HG03175 (cell line): ENCODE measurements at regions not wholly inside any gene's neighbourhood (a gene's known extent, or its start where the extent isn't known, plus 50 kb on each side); places are given as distances from the start of the nearest gene placed in this dataset.

Experiments used
- ATAC-seq: cut with Tn5 transposase; IDR thresholded peaks from one replicate; pipeline ENCODE4 v1.9.1; 2021; ENCODE audit warnings: mild to moderate bottlenecking, moderate library complexity; ENCODE audit not compliant: unreplicated experiment

DNA sequence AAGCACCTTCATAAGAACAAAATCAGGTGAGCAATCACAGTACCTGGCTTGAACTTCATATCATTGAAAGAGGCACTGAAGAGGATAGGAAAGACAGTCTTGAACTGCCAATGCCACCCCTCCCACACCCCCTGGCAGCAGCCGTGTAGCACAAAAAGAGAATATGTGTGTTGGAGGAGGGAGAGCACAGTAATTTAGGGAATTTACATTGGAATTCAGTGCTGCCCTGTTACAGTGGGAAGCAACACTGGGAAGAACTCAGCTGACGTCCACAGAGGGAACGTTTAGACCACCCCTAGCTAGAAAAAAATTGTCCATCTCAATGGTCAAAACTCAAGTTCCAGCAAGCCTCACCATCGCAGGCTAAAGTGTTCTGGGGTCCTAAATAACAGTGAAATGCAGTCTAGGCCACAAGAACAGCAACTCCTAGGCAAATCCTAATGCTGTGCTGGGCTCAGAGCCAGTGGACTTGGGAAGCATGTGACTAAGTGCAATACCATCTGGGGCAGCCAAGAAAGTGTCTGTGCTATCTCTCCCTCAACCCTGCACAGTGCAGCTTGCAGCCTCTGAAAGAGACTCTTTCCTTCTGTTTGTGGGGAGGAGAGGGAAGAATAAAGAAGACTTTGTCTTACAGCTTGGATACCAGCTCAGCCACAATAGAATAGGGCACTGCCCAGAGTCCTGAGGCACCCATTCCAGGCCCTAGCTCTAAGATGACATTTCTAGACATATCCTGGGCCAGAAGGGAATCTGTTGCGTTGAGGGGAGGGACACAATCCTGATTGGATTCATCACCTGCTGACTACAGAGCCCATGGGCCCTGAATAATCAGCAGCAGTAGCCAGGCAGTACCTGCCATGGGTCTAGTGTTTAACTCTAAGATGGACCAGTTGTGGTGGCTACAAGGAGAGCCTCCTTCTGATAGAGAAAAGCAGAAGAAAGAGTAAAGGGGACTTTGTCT lies 62.1 kb upstream of the VLDLR start:
- ATAC-seq, result no peak

DNA sequence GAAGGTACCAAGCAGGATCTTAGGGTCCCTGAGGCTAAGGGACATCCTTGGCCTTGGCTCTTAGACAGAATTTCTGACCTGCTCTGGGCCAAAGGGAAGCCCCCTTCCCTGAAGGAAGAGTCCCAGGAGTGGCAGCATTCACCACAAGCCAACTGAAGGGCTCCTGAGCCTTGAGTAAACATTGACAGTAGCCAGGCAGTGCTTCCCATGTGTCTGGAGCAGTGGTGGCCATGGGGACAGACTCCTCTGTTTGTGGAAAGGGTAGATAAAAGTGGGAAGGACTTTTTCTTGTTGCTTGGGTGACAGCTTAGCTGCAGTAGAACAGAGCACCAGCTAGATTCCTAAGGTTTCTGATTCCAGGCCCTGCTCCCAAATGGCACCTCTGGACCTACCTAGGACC lies 61.4 kb upstream of the VLDLR start:
- ATAC-seq, result no peak

DNA sequence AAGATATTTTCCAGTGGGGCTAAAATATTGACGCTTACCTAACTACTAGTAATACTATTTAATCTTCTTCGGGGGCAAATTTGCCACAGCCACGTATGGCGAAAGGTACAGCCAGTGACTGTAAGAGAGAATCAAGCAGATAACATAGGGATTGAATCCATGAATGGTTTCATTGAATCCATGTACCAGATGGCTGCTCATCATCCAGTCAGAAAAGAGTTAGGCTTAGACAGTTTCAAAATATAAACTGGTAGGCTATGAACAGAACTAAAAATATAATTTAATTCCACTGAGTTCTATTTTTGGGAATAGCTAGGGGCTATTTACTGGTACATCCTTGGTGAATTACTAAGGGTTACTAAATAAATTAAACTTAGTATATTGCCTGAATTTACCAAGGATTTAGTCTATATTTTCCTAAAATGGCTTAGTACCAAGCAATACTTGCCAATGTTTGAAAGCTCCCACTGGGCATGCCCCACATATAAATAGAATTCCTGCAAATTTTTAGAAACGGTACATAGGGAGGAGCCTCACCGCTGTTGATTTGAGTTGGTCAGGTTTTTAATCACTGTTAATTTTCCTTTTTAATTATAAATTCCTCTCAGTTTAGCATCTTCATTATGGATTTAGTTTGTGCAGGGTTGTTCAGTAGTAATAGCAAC lies 55.8 kb upstream of the VLDLR start:
- ATAC-seq, result no peak

DNA sequence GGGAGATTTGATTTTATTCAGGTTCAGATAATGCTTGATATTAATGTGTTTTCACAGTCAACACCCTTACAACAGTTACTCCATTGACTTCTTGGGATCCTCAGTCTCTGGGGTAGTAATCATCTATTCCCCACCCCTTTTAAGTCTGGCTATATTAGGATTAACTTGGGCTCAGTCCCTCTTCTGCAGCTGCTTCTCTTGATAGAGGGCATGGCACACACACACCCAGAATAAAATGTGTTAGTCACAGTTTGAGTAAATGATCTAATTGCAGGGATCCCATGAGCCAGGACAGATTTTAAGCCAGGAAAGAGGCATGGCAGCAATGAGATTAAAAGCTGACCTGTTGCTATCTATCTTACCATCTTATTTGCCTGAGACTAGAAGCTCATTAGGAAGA lies 53.7 kb upstream of the VLDLR start:
- no peak for ATAC-seq

DNA sequence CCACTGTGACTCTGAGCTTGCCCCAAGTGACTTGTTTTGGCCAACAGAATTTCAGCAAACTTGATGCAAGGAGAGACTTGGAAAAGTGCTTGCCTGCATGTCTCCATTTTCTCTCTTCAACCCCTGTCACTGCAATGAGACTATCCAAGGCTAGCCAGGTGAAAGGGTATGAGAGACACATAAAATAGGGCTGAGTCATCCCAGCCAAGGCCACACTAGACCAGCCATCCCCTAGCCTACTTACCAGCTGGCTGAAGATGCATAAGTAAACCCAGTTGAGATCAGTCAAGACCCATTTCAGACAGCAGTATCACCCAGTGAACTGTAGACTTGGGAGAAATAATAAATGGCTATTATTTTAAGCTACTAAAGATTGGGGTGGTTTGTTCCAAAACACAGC lies 52.9 kb upstream of the VLDLR start:
- ATAC-seq, result no peak

DNA sequence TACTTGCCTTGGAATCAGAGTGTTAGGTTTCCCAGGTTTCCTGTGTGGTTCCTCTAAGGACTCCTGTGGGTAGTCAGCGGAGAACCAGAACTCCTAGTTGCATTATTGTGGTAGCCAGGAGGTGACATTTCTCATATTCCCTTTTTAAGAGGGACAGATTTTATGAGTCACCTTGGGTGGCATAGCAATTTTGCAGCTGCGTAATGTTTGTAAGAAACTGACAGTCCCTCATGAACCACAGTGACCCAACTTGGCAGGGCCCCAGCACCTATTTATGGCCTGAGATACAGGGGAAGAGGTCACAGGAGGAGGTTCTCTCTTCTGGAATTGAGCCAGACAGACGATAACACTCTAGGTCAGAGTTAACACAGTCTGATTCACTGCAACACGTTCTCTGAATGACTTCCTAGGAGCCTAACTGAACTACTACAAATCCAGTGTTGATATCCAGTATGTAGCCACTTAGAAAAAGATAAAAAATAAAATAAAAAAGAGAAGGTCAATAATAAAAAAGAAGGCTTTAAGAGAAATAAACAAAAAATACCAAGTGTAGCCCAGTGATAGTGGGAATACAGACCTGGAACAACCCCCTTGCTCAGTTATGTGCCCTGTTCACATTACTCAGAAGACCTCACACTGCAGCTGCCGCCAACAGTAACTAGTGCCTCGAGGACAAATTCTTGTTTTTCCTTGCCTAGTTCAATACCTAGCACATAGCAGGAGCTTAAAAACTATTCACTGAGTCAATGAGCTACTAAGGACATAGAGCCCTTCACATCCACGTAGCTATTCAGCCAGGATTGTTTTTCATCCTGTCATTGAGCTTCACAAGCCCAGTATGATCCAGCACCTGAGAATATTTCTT lies 50.7 kb upstream of the VLDLR start:
- peak; percentile 89 for ATAC-seq
